ENCODE measurements at regions not wholly inside any gene's neighbourhood (a gene's known extent, or its start where the extent isn't known, plus 50 kb on each side); places are given as distances from the start of the nearest gene placed in this dataset.
A peak's percentile ranks its signal among the peaks of the same experiment; 100 is the strongest.
"Not testable (repeated sequence)": the region's sequence is repeated elsewhere in the genome, so short reads cannot be mapped to it uniquely, and the experiment has no call there.

GRCh38 chr3:6262010-6262409 is 598.9 kb upstream of the GRM7 start:
- no peak for DNase-seq

GRCh38 chr3:6264036-6264435 is 596.9 kb upstream of the GRM7 start:
- no peak for DNase-seq

- no peak for DNase-seq
These were observed 596.0 kb upstream of the GRM7 start for GRCh38 chr3:6264906-6265305.

GRCh38 chr3:6266135-6266534 is 594.8 kb upstream of the GRM7 start:
- no peak for DNase-seq

- DNase-seq: no peak
These were observed 587.0 kb upstream of the GRM7 start for GRCh38 chr3:6273878-6274277.

GRCh38 chr3:6281662-6282061 is 579.3 kb upstream of the GRM7 start:
- no peak for DNase-seq

GRCh38 chr3:6282918-6283317 is 578.0 kb upstream of the GRM7 start:
- DNase-seq: no peak

GRCh38 chr3:6287088-6287875 is 573.6 kb upstream of the GRM7 start:
- no peak for DNase-seq

GRCh38 chr3:6301626-6302025 is 559.3 kb upstream of the GRM7 start:
- no peak for DNase-seq

- no peak for DNase-seq
These were observed 545.0 kb upstream of the GRM7 start for GRCh38 chr3:6315906-6316305.

GRCh38 chr3:6321999-6322398 is 538.9 kb upstream of the GRM7 start:
- DNase-seq: no peak

GRCh38 chr3:6326771-6327170 is 534.1 kb upstream of the GRM7 start:
- DNase-seq: no peak

GRCh38 chr3:6340980-6341325 is 520.0 kb upstream of the GRM7 start:
- DNase-seq: not testable (repeated sequence)

GRCh38 chr3:6351752-6352151 is 509.2 kb upstream of the GRM7 start:
- peak in 1 of 51 donors; percentile 11 for DNase-seq

GRCh38 chr3:6354653-6355052 is 506.3 kb upstream of the GRM7 start:
- DNase-seq: no peak

GRCh38 chr3:6362406-6362805 is 498.5 kb upstream of the GRM7 start:
- no peak for DNase-seq

- no peak for DNase-seq
These were observed 493.7 kb upstream of the GRM7 start for GRCh38 chr3:6367171-6367570.

GRCh38 chr3:6392123-6392522 is 468.8 kb upstream of the GRM7 start:
- no peak for DNase-seq

GRCh38 chr3:6394944-6395343 is 466.0 kb upstream of the GRM7 start:
- DNase-seq: no peak

GRCh38 chr3:6396631-6397030 is 464.3 kb upstream of the GRM7 start:
- no peak for DNase-seq

- DNase-seq: not testable (repeated sequence)
These were observed 458.2 kb upstream of the GRM7 start for GRCh38 chr3:6402666-6403065.

GRCh38 chr3:6406923-6407322 is 454.0 kb upstream of the GRM7 start:
- DNase-seq: not testable (repeated sequence)

GRCh38 chr3:6416049-6416661 is 444.8 kb upstream of the GRM7 start:
- no peak for DNase-seq

GRCh38 chr3:6417174-6417573 is 443.7 kb upstream of the GRM7 start:
- DNase-seq: no peak

Data from hypothalamus (tissue), 51 donors.